Effector memory CD4-positive, alpha-beta T cell (primary cell): ENCODE measurements at regions not wholly inside any gene's neighbourhood (a gene's known extent, or its start where the extent isn't known, plus 50 kb on each side); places are given as distances from the start of the nearest gene placed in this dataset.
"Not testable (repeated sequence)": the region's sequence is repeated elsewhere in the genome, so short reads cannot be mapped to it uniquely, and the experiment has no call there.

Experiments used
- DNase-seq, 3 donors: peaks; one replicate each; pipeline ENCODE4 v3.0.0-alpha.2; 2020
- H3K27ac ChIP-seq: 2 replicates; pipeline ENCODE4 v1.7.0; 2013; ENCODE audit warnings: mild to moderate bottlenecking, low read length, moderate library complexity; ENCODE audit not compliant: insufficient read depth, poor library complexity, severe bottlenecking
- H3K27me3 ChIP-seq: replicated peaks from 2 replicates; pipeline ENCODE4 v1.7.0; 2013; ENCODE audit warnings: mild to moderate bottlenecking, low read length; ENCODE audit not compliant: insufficient read depth, control insufficient read depth, poor library complexity, severe bottlenecking
- H3K36me3 ChIP-seq: 2 replicates; pipeline ENCODE4 v1.7.0; 2013; ENCODE audit warnings: mild to moderate bottlenecking, low read length, moderate library complexity; ENCODE audit not compliant: control insufficient read depth, insufficient read depth
- H3K4me1 ChIP-seq: 2 replicates; pipeline ENCODE4 v1.7.0; 2013; ENCODE audit warnings: low read length, mild to moderate bottlenecking; ENCODE audit not compliant: control insufficient read depth, insufficient read depth, poor library complexity, severe bottlenecking
- H3K4me3 ChIP-seq: 2 replicates; pipeline ENCODE4 v1.7.0; 2013; ENCODE audit warnings: low read length, low read depth, mild to moderate bottlenecking; ENCODE audit not compliant: insufficient read depth, poor library complexity, severe bottlenecking
- H3K9me3 ChIP-seq: 2 replicates; pipeline ENCODE4 v1.7.0; 2013; ENCODE audit warnings: mild to moderate bottlenecking, low read length, moderate library complexity; ENCODE audit not compliant: control insufficient read depth

- DNase-seq, result no peak
- no peaks in the 10 kb centered on the region for H3K27me3 ChIP-seq
- no peaks in the 10 kb centered on the region for H3K9me3 ChIP-seq
- no peaks in the 10 kb centered on the region for H3K36me3 ChIP-seq
- H3K4me3 ChIP-seq, result no peak overlapping the region
- no peak overlapping the region for H3K27ac ChIP-seq
- H3K4me1 ChIP-seq, result no peaks in the 10 kb centered on the region
Observed at GRCh38 chr5:163245584-163245983, 191.8 kb upstream of the CCNG1 start.

GRCh38 chr5:163248333-163248732 is 189.1 kb upstream of the CCNG1 start:
- H3K36me3 ChIP-seq, result no peaks in the 10 kb centered on the region
- no peaks in the 10 kb centered on the region for H3K4me1 ChIP-seq
- no peaks in the 10 kb centered on the region for H3K9me3 ChIP-seq
- no peak overlapping the region for H3K27ac ChIP-seq
- H3K27me3 ChIP-seq, result no peaks in the 10 kb centered on the region
- H3K4me3 ChIP-seq, result no peak overlapping the region
- DNase-seq, result no peak

- H3K9me3 ChIP-seq, result no peaks in the 10 kb centered on the region
- H3K4me3 ChIP-seq, result no peak overlapping the region
- H3K4me1 ChIP-seq, result no peaks in the 10 kb centered on the region
- H3K36me3 ChIP-seq, result no peaks in the 10 kb centered on the region
- H3K27ac ChIP-seq, result no peak overlapping the region
- no peak for DNase-seq
- H3K27me3 ChIP-seq, result no peaks in the 10 kb centered on the region
Observed at GRCh38 chr5:163248871-163249270, 188.5 kb upstream of the CCNG1 start.

- H3K4me1 ChIP-seq, result no peaks in the 10 kb centered on the region
- no peaks in the 10 kb centered on the region for H3K9me3 ChIP-seq
- DNase-seq, result no peak
- H3K4me3 ChIP-seq, result no peak overlapping the region
- H3K27ac ChIP-seq, result no peak overlapping the region
- H3K27me3 ChIP-seq, result no peaks in the 10 kb centered on the region
- no peaks in the 10 kb centered on the region for H3K36me3 ChIP-seq
Observed at GRCh38 chr5:163252950-163253349, 184.4 kb upstream of the CCNG1 start.

- H3K27ac ChIP-seq, result no peak overlapping the region
- no peaks in the 10 kb centered on the region for H3K36me3 ChIP-seq
- no peak for DNase-seq
- no peak overlapping the region for H3K4me3 ChIP-seq
- H3K4me1 ChIP-seq, result no peaks in the 10 kb centered on the region
- H3K9me3 ChIP-seq, result no peaks in the 10 kb centered on the region
- no peaks in the 10 kb centered on the region for H3K27me3 ChIP-seq
Observed at GRCh38 chr5:163259495-163259894, 177.9 kb upstream of the CCNG1 start.

- no peaks in the 10 kb centered on the region for H3K4me1 ChIP-seq
- DNase-seq, result no peak
Observed at GRCh38 chr5:163260471-163260870, 176.9 kb upstream of the CCNG1 start.

GRCh38 chr5:163260961-163261360 is 176.4 kb upstream of the CCNG1 start:
- no peak for DNase-seq
- no peaks in the 10 kb centered on the region for H3K27me3 ChIP-seq
- H3K9me3 ChIP-seq, result no peaks in the 10 kb centered on the region
- no peaks in the 10 kb centered on the region for H3K4me1 ChIP-seq
- no peak overlapping the region for H3K27ac ChIP-seq
- no peak overlapping the region for H3K4me3 ChIP-seq
- H3K36me3 ChIP-seq, result no peaks in the 10 kb centered on the region

More at GRCh38 chr5:163260471-163260870, 176.9 kb upstream of the CCNG1 start:
- Histone ChIP-seq H3K27ac (no peak overlapping the region), H3K4me3 (no peak overlapping the region), H3K36me3 (no peaks in the 10 kb centered on the region), H3K27me3 (no peaks in the 10 kb centered on the region), H3K9me3 (no peaks in the 10 kb centered on the region)

GRCh38 chr5:163261647-163262269 is 175.6 kb upstream of the CCNG1 start:
- Histone ChIP-seq H3K36me3 (no peaks in the 10 kb centered on the region), H3K4me1 (no peaks in the 10 kb centered on the region), H3K9me3 (no peaks in the 10 kb centered on the region), H3K4me3 (no peak overlapping the region), H3K27me3 (no peaks in the 10 kb centered on the region), H3K27ac (no peak overlapping the region)
- DNase-seq, result no peak

- not testable (repeated sequence) for H3K36me3 ChIP-seq, H3K27me3 ChIP-seq, H3K9me3 ChIP-seq, DNase-seq, H3K4me3 ChIP-seq, H3K4me1 ChIP-seq, H3K27ac ChIP-seq
Observed at GRCh38 chr5:163266249-163266648, 171.1 kb upstream of the CCNG1 start.

- Histone ChIP-seq H3K27ac (no peak overlapping the region), H3K36me3 (no peaks in the 10 kb centered on the region), H3K4me1 (no peaks in the 10 kb centered on the region), H3K27me3 (no peaks in the 10 kb centered on the region), H3K4me3 (no peak overlapping the region), H3K9me3 (no peaks in the 10 kb centered on the region)
- no peak for DNase-seq
Observed at GRCh38 chr5:163269624-163270023, 167.8 kb upstream of the CCNG1 start.
